GM21447 (cell line): ENCODE measurements at regions not wholly inside any gene's neighbourhood (a gene's known extent, or its start where the extent isn't known, plus 50 kb on each side); places are given as distances from the start of the nearest gene placed in this dataset.

ENCODE experiments used
- ATAC-seq: cut with Tn5 transposase; IDR thresholded peaks from one replicate; pipeline ENCODE4 v1.9.1; 2021; ENCODE audit not compliant: unreplicated experiment

DNA sequence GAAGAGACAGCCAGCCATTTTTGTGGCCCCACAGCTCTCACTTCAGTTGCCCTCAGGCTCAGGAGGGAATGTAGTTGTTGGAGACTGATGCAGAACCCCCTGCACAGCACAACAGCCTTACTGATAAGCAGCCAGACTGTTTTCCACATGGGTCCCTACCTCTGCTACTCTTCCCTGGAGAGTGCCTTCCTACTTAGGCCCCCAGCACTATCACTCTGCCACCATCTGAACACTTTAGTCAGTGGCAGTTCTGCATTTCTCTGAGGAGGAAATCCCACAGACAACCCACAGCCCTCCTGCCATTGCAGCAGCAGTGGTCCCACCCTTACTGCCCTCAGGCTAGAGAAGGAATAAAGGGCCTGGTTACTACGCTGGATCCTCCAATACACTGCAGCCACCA is 61.8 kb upstream of the PTPRD start:
- no peak for ATAC-seq

- no peak for ATAC-seq
Observed at GRCh38 chr9:10678010-10678409, 65.2 kb upstream of the PTPRD start.

DNA sequence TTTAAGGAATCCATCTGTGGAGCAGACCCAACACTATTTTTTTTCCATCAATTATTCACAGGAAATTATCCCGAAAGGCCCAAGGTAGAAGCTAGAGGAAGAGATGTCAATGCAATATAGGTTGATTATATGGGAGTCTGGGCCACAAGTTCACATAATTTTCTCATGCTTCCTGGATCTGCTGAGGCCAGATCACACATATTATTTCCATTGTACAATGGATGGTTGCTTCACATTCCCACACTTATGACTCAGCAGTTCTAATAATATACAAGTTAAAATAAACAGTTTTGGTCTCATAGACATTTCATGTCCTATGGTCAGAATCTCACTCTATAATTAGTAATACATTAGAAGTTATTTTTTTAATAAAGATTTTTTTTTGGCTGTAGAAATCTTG is 66.0 kb upstream of the PTPRD start:
- ATAC-seq: no peak

GRCh38 chr9:10686943-10687342 is 74.1 kb upstream of the PTPRD start:
- ATAC-seq: no peak

DNA sequence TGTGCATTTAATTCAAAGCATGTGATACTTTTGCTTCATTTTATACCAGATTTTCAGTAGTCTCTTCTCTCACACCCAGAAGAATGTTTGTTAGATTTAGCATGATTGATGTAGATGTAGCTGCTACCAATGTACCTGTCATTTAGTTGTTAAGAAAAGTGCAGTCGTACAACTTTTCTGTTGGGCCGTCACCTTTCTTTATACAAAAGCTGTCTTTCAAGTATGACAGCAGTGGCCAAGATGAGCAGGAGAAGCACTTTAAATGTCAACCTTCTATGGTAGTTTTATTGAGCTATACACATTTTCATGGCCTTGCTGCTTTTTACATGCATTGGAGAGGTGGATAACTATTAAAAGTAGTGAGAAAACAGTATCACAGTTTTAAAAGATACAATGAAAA is 77.7 kb upstream of the PTPRD start:
- no peak for ATAC-seq

DNA sequence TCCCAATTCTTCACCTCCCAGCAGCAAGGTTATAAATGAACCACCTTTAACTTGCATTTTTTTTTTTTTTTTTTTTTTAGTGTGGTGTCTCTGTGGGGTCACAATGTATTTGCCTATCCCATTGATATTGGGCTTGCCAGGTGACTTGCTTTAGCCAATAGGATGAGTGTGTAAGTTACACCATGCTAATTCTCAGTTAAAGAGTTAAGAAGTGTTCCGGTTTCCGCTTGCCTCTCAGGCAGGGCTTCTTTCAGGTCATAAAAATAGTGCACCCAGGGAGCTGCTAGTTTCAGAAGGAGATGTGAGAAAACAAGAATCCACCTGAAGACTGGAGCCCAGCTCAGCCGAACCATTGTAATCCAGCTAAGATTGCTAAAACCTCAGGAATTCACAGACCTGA is 84.2 kb upstream of the PTPRD start:
- ATAC-seq: no peak

GRCh38 chr9:10700291-10700690 is 87.5 kb upstream of the PTPRD start:
- no peak for ATAC-seq

GRCh38 chr9:10700915-10701314 is 88.1 kb upstream of the PTPRD start:
- ATAC-seq: no peak

DNA sequence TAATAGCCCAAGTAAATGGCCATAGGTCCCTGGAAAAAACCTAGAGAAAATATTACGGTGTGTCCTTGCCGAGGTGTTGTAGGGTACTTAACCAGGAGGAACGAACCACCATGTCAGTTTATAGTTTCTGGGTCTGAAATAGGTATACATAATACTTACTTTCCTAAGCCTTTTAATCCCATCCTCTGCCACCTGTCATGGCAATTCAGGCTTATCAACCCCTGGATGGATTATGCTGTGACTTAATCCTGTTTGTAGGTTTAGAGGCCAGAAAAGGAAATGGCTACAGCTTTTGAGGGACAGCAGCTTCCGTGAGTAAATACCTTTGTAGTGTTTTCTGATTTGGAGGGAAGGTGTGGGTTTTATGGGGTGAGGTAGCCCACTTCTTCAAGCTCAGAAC is 89.1 kb upstream of the PTPRD start:
- ATAC-seq: no peak

DNA sequence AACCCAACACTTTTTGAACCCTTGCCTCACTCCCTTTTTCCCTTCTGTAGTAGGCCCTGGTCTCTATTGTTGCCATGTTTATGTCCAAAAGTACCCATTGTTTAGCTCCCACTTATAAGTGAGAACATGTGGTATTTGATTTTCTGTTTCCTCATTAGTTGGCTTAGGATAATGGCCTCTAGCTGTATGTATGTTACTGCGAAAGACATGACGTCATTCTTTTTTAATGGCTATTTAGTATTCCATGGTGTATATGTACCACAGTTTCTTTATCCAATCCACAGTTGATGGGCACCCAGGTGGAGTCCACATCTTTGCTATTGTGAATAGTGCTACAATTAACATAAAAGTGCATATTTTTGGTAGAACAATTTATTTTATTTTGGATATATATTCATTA is 90.3 kb upstream of the PTPRD start:
- no peak for ATAC-seq

GRCh38 chr9:10704720-10705119 is 91.9 kb upstream of the PTPRD start:
- ATAC-seq: no peak

DNA sequence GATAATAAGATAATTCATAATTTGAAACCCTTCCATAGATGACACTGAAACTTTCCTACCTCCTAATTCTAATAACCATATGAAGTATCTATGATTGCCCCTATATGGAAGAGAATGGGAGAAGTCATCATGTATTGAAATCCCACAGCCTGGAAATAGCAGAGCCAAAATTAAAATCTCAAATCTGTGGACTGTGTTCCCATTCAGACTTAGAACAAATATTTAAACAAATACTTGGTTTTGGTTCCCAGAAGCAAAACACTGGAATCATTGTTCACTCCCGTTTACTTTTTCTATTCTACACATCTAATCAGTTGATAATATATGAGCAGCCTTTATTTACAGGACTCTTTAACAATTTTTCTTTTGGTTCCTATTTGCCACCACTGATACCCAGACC is 92.6 kb upstream of the PTPRD start:
- ATAC-seq: no peak

- no peak for ATAC-seq
Observed at GRCh38 chr9:10706788-10707187, 94.0 kb upstream of the PTPRD start.

DNA sequence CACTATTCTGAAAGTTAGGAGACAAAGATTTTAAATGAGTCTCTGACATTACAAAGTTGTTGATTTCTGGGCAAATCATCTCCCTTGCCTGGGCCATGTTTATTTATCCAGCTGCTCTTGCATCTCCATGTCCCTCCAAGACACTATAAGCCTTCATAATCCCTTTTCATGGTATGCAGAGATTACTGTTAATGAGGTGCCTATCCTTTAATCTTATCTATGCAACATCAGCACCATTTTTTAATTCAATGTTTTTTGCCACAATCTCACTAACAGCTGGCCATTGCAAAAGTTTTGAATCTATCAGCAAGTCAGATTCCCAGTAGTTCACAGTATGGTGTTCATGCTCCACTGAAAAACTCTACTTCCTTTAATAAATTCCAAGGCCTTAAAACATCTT is 108.5 kb upstream of the PTPRD start:
- no peak for ATAC-seq

DNA sequence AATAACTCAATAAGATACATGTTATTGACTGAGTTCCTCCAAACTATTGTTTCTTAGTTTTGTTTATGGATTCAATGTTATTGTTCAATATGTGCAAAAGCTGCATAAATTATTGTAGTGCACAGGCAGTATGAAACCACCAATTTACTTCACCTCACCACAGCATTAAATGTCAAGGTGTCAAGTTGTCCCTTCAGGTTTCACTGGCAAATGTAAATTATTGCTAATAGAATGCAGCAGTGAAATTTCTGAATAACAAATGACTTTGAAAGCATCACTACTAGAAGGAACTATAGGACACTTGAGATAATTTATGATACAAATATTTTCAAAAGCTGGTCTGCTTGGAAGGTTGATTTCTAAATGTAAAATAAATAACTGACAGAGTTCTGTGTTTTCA is 116.4 kb upstream of the PTPRD start:
- ATAC-seq: no peak

- no peak for ATAC-seq
Observed at GRCh38 chr9:10744669-10745068, 131.9 kb upstream of the PTPRD start.

DNA sequence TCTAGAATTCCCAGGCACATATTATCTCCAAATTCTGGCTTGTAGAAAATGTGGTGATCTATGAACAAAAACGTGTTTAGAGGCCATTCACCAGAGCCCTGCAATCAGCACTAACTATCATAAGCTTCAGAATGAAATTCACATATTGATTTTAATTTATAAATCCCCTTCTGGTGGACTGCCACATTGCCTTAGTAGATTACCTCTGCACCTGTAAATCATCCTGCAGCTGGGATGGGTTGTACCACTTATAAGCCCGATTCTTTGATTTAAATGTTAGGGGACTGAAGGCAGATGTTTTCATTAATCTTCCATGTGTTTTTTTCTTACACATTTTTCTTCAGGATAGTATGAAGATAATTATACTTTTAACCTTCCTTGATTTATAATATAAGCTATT is 140.7 kb upstream of the PTPRD start:
- ATAC-seq: no peak

- ATAC-seq: no peak
Observed at GRCh38 chr9:10764481-10764880, 151.7 kb upstream of the PTPRD start.

- ATAC-seq: no peak
Observed at GRCh38 chr9:10773136-10773535, 160.3 kb upstream of the PTPRD start.

DNA sequence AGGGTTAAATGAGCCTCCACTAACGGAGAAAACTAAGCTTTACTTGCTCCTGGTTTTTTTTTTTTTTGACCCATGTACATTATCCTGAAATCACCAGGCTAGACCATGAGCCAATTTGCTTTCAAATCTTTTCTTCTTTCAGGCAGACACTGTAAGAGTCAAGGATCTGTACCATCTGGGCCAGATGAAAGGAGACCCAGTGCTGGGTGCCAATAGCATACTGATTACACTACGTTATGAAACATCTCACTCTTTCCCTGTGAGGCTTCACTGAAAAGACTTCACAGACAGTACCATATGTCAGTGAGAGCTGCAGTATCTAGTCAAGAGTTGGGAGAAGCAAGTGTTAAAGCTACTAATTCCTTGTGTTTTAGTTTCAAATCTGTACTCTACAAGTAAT is 161.2 kb upstream of the PTPRD start:
- no peak for ATAC-seq

- no peak for ATAC-seq
Observed at GRCh38 chr9:10785255-10785654, 172.5 kb upstream of the PTPRD start.

- ATAC-seq: no peak
Observed at GRCh38 chr9:10793306-10793705, 180.5 kb upstream of the PTPRD start.

- no peak for ATAC-seq
Observed at GRCh38 chr9:10804486-10804885, 191.7 kb upstream of the PTPRD start.

GRCh38 chr9:10806868-10807267 is 194.1 kb upstream of the PTPRD start:
- ATAC-seq: no peak
